KMS-11 (cell line): ENCODE measurements at regions not wholly inside any gene's neighbourhood (a gene's known extent, or its start where the extent isn't known, plus 50 kb on each side); places are given as distances from the start of the nearest gene placed in this dataset.

ENCODE experiments used
- H2AFZ ChIP-seq: fragments of 200-600 bp; sonication (generic); 2 replicates; pipeline ENCODE4 v1.6.1; 2016; ENCODE audit warnings: antibody characterized with exemption, mixed run types, low read depth
- H3K27ac ChIP-seq: fragments of 200-600 bp; sonication (generic); 2 replicates; pipeline ENCODE4 v1.6.1; 2016; ENCODE audit warnings: mild to moderate bottlenecking, mixed run types
- H3K27me3 ChIP-seq: fragments of 200-600 bp; sonication (generic); 2 replicates; pipeline ENCODE4 v1.6.1; 2017; ENCODE audit warnings: mild to moderate bottlenecking, low read depth, mixed run types, moderate library complexity; ENCODE audit not compliant: insufficient read depth
- H3K36me3 ChIP-seq: fragments of 200-600 bp; sonication (generic); 2 replicates; pipeline ENCODE4 v1.6.1; 2017; ENCODE audit warnings: mild to moderate bottlenecking, mixed run types; ENCODE audit not compliant: insufficient read depth
- H3K4me1 ChIP-seq: fragments of 200-600 bp; sonication (generic); 2 replicates; pipeline ENCODE4 v1.6.1; 2016; ENCODE audit warnings: mild to moderate bottlenecking, low read depth, mixed run types; ENCODE audit not compliant: poor library complexity, severe bottlenecking
- H3K4me2 ChIP-seq: fragments of 200-600 bp; sonication (generic); 2 replicates; pipeline ENCODE4 v1.7.0; 2016; ENCODE audit warnings: mild to moderate bottlenecking, mixed run types
- H3K4me3 ChIP-seq: fragments of 200-600 bp; sonication (generic); IDR thresholded peaks from 2 replicates; pipeline ENCODE4 v1.6.1; 2017; ENCODE audit warnings: low read depth, low read length, mixed read lengths; ENCODE audit not compliant: insufficient read depth
- H3K79me2 ChIP-seq: fragments of 200-600 bp; sonication (generic); 2 replicates; pipeline ENCODE4 v1.6.1; 2016; ENCODE audit warnings: low read depth, mixed run types; ENCODE audit not compliant: insufficient read depth
- H3K9ac ChIP-seq: fragments of 200-600 bp; sonication (generic); 2 replicates; pipeline ENCODE4 v1.6.1; 2016; ENCODE audit warnings: mild to moderate bottlenecking, mixed run types
- H4K20me1 ChIP-seq: fragments of 200-600 bp; sonication (generic); 2 replicates; pipeline ENCODE4 v1.6.1; 2016; ENCODE audit warnings: mild to moderate bottlenecking, mixed run types; ENCODE audit not compliant: insufficient read depth
- TF ChIP-seq, protein P1 (sequence below): fragments of 200-600 bp; sonication (generic); conservative IDR thresholded peaks from 2 replicates; pipeline ENCODE4 v1.6.1; 2017; ENCODE audit warnings: low read depth, mild to moderate bottlenecking, antibody characterized with exemption, low read length, moderate library complexity, mixed read lengths

DNA sequence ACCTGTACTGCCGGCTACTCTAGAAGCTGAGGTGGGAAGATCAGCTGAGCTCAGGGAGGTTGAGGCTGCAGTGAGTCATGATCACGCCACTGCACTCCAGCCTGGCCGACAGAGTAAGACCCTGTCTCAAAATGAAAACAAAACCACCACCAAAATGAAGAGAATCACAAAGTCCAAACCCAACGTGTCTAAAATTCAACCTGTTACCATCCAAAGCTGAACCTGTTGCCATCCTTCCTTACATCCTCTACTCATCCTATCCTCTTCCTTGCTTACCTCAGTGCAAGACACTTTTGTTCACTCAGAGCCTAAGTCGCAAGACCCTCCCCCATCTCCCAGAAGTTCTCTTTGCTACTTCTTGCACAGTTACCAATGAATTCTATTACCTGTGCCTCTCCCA is 299.7 kb downstream of the ATP23 start:
- H4K20me1 ChIP-seq, result no peaks in the 10 kb centered on the region
- no peak overlapping the region for H3K9ac ChIP-seq
- no peak overlapping the region for H2AFZ ChIP-seq
- H3K4me3 ChIP-seq, result no peak overlapping the region
- H3K4me2 ChIP-seq, result no peak overlapping the region
- no peaks in the 10 kb centered on the region for H3K79me2 ChIP-seq
- TF ChIP-seq, protein P1, sequence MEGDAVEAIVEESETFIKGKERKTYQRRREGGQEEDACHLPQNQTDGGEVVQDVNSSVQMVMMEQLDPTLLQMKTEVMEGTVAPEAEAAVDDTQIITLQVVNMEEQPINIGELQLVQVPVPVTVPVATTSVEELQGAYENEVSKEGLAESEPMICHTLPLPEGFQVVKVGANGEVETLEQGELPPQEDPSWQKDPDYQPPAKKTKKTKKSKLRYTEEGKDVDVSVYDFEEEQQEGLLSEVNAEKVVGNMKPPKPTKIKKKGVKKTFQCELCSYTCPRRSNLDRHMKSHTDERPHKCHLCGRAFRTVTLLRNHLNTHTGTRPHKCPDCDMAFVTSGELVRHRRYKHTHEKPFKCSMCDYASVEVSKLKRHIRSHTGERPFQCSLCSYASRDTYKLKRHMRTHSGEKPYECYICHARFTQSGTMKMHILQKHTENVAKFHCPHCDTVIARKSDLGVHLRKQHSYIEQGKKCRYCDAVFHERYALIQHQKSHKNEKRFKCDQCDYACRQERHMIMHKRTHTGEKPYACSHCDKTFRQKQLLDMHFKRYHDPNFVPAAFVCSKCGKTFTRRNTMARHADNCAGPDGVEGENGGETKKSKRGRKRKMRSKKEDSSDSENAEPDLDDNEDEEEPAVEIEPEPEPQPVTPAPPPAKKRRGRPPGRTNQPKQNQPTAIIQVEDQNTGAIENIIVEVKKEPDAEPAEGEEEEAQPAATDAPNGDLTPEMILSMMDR, result no peak
- H3K27me3 ChIP-seq, result no peaks in the 10 kb centered on the region
- no peaks in the 10 kb centered on the region for H3K4me1 ChIP-seq
- no peaks in the 10 kb centered on the region for H3K36me3 ChIP-seq
- no peak overlapping the region for H3K27ac ChIP-seq

DNA sequence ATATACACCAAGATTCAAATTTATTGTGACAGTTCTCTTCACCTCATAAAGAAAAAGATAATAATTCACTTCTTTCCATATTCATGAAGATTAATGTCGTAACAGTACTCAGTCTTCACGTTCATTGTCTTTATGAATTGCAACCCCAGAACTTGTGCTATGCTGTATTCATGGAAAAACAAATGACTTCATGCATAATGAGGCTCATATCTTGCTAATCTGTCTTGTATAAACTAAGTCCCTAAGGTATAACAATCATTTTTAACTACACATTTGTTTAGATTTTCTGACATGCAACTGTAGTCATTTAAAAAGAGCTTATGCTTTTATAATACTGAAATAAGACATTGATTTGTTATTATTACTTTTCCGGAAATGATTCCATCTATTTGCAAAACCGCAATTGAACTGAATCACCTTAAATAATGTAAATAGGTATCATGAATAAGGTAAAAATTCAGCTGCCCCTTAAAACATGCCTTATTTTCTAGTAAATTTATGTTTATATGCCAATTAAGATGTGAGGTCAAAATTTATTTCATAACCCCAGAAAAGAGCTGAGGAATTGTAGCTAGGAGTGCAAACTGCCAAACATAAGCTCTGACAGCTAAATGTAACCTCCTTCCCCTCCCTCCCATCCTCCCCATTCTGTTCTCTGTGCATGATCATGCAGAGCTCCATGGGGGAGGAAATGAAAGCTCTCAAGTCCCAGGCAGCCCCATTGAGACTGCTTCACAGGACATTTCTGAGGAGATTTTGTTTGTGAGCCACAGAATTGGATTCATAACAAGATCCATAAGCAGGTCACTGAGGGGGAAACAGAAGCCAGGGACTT is 301.6 kb downstream of the ATP23 start:
- no peak overlapping the region for H3K4me3 ChIP-seq
- TF ChIP-seq, protein P1, result no peak

DNA sequence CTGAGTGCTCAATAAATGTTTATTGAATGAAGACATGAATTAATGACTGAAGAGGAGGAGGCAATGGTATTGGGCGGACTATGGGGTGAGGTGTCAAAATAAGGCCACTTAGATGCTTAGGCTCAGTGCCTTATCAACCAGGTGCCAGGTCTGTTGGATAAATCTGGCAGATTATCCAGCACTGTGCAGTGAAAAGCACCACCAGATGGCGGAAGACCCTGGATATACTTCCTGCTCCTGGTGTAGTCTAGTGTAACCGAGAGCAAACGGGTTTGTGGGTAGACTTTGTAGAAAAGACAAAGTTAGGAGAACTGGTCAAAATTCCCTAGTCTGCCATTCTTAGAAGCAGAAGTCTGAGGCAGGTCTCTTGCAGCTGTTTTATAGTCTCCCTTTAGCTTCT is 306.3 kb downstream of the ATP23 start:
- no peak overlapping the region for H3K9ac ChIP-seq
- H3K36me3 ChIP-seq, result no peaks in the 10 kb centered on the region
- no peak overlapping the region for H3K4me2 ChIP-seq
- no peak overlapping the region for H2AFZ ChIP-seq
- no peak overlapping the region for H3K27ac ChIP-seq
- H3K79me2 ChIP-seq, result no peaks in the 10 kb centered on the region
- H4K20me1 ChIP-seq, result no peaks in the 10 kb centered on the region
- TF ChIP-seq, protein P1, result 0 out of 2 replicates have a peak, but pooled peaks have one; percentile 18
- no peaks in the 10 kb centered on the region for H3K27me3 ChIP-seq
- H3K4me3 ChIP-seq, result no peak overlapping the region
- H3K4me1 ChIP-seq, result no peaks in the 10 kb centered on the region

More for the DNA sequence above, 301.6 kb downstream of the ATP23 start:
- H3K27me3 ChIP-seq, result no peaks in the 10 kb centered on the region
- no peaks in the 10 kb centered on the region for H4K20me1 ChIP-seq
- H3K36me3 ChIP-seq, result no peaks in the 10 kb centered on the region
- H3K4me1 ChIP-seq, result no peaks in the 10 kb centered on the region
- no peak overlapping the region for H3K9ac ChIP-seq
- H3K4me2 ChIP-seq, result no peak overlapping the region
- H3K27ac ChIP-seq, result no peak overlapping the region
- no peak overlapping the region for H2AFZ ChIP-seq
- no peaks in the 10 kb centered on the region for H3K79me2 ChIP-seq

DNA sequence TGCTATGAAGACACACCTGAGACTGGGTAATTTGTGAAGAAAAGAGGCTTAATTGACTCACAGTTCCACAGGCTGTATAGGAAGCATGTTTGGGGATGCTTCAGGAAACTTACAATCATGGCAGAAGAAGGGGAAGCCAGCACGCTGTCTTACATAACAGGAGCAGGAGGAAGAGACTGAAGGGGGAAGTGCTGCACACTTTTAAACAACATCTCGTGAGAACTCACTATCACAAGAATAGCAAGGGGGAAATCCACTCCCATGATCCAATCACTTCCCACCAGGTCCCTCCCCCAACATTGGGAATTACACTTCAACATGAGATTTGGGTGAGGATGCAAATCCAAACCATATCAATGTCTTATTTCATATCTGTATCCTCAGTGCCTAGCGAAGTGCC is 307.2 kb downstream of the ATP23 start:
- Histone ChIP-seq H3K9ac (no peak overlapping the region), H4K20me1 (no peaks in the 10 kb centered on the region), H3K4me1 (no peaks in the 10 kb centered on the region), H2AFZ (no peak overlapping the region), H3K4me3 (no peak overlapping the region), H3K27ac (no peak overlapping the region), H3K27me3 (no peaks in the 10 kb centered on the region), H3K4me2 (no peak overlapping the region), H3K79me2 (no peaks in the 10 kb centered on the region), H3K36me3 (no peaks in the 10 kb centered on the region)
- TF ChIP-seq, protein P1, result no peak
